ENCODE measurements at regions not wholly inside any gene's neighbourhood (a gene's known extent, or its start where the extent isn't known, plus 50 kb on each side); places are given as distances from the start of the nearest gene placed in this dataset.

- TF ChIP-seq POLR2AphosphoS5 (IDR thresholded peaks at IDR 0.05; ENCODE audit: low read depth, low read length) (no peak), REST (IDR thresholded peaks at IDR 0.05; ENCODE audit: insufficient read depth in 1 of 2, low read depth in 2 of 2, low read length in 2 of 2) (no peak), TAF1 (IDR thresholded peaks at IDR 0.05; ENCODE audit: borderline replicate concordance, insufficient read depth, low read length) (no peak), FOXP2 (optimal IDR thresholded peaks at IDR 0.05; ENCODE audit: borderline replicate concordance, extremely low read depth, extremely low read length, insufficient read depth) (no peak), SIN3A (IDR thresholded peaks at IDR 0.05; ENCODE audit: borderline replicate concordance, insufficient read depth, low read length) (no peak)
Measured at GRCh38 chr2:14746133-14746532, 113.6 kb downstream of the LRATD1 start.

All from PFSK-1 (cell line).